ENCODE measurements at regions not wholly inside any gene's neighbourhood (a gene's known extent, or its start where the extent isn't known, plus 50 kb on each side); places are given as distances from the start of the nearest gene placed in this dataset.

GRCh38 chr2:65845442-65846182, 413.2 kb upstream of the SPRED2 start:
- Histone ChIP-seq H3K36me3 (ENCODE audit: control insufficient read depth, insufficient read depth, low read length) (no peaks in the 10 kb centered on the region), H3K27me3 (ENCODE audit: control insufficient read depth, insufficient read depth, low read length) (no peaks in the 10 kb centered on the region), H3K4me3 (ENCODE audit: low read length) (no peak overlapping the region), H3K4me1 (ENCODE audit: control insufficient read depth, insufficient read depth, low read length) (no peaks in the 10 kb centered on the region), H3K9me3 (replicated peaks; ENCODE audit: control insufficient read depth, low read depth, low read length) (peaks cover 5% of the 10 kb centered on the region), H3K27ac (ENCODE audit: low read length) (no peak overlapping the region)
- 46% methylated on average over 2 of the region's 5 CpGs for WGBS (ENCODE audit: insufficient coverage)
- no peak for DNase-seq

GRCh38 chr2:65842104-65842503, 409.7 kb upstream of the SPRED2 start:
- DNase-seq = no peak
- no peaks in the 10 kb centered on the region for H3K27me3 ChIP-seq (ENCODE audit: control insufficient read depth, insufficient read depth, low read length)
- WGBS (ENCODE audit: insufficient coverage) = no CpG with 5 or more reads among the region's 1 CpG
- H3K9me3 ChIP-seq (replicated peaks; ENCODE audit: control insufficient read depth, low read depth, low read length) = peaks cover 5% of the 10 kb centered on the region
- no peaks in the 10 kb centered on the region for H3K4me1 ChIP-seq (ENCODE audit: control insufficient read depth, insufficient read depth, low read length)
- no peak overlapping the region for H3K27ac ChIP-seq (ENCODE audit: low read length)
- H3K4me3 ChIP-seq (ENCODE audit: low read length) = no peak overlapping the region
- no peaks in the 10 kb centered on the region for H3K36me3 ChIP-seq (ENCODE audit: control insufficient read depth, insufficient read depth, low read length)

DNA sequence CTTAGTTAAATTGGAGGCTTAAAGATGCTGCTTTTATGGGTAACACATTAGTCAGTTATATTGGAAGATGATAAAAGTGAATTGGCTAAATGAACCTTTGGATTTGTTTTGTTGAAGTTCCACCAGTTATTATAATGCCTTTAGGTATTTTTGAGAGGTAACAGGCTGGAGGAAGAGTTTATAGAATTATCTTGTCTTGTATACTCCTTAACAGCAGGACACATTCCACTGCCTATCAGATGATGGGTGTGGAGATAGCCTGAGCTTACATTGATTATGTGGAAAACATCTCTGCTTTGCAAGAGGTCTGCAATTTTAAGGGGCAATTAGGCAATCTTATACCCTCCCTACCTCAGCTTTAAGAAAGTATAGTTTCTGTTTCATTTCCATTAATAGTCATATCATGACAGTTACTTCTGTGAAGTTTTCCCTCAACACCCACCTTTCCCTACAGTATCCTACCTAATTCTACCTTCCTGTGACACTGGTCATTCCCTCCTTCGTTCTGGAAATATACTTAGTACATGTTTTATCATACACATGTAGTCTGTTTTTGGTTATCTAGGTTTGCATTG, 403.7 kb upstream of the SPRED2 start:
- H3K27ac ChIP-seq (ENCODE audit: low read length) = no peak overlapping the region
- H3K36me3 ChIP-seq (ENCODE audit: control insufficient read depth, insufficient read depth, low read length) = no peaks in the 10 kb centered on the region
- no CpG with 5 or more reads among the region's 1 CpG for WGBS (ENCODE audit: insufficient coverage)
- H3K27me3 ChIP-seq (ENCODE audit: control insufficient read depth, insufficient read depth, low read length) = no peaks in the 10 kb centered on the region
- H3K4me1 ChIP-seq (ENCODE audit: control insufficient read depth, insufficient read depth, low read length) = no peaks in the 10 kb centered on the region
- H3K4me3 ChIP-seq (ENCODE audit: low read length) = no peak overlapping the region
- no peaks in the 10 kb centered on the region for H3K9me3 ChIP-seq (replicated peaks; ENCODE audit: control insufficient read depth, low read depth, low read length)
- DNase-seq = no peak

GRCh38 chr2:65834771-65835475, 402.5 kb upstream of the SPRED2 start:
- Histone ChIP-seq H3K27ac (ENCODE audit: low read length) (no peak overlapping the region), H3K36me3 (ENCODE audit: control insufficient read depth, insufficient read depth, low read length) (no peaks in the 10 kb centered on the region), H3K4me3 (ENCODE audit: low read length) (no peak overlapping the region), H3K9me3 (replicated peaks; ENCODE audit: control insufficient read depth, low read depth, low read length) (no peaks in the 10 kb centered on the region), H3K4me1 (ENCODE audit: control insufficient read depth, insufficient read depth, low read length) (no peaks in the 10 kb centered on the region), H3K27me3 (ENCODE audit: control insufficient read depth, insufficient read depth, low read length) (no peaks in the 10 kb centered on the region)
- no peak for DNase-seq
- WGBS (ENCODE audit: insufficient coverage) = 29% methylated on average over 1 of the region's 7 CpGs

- no peak for DNase-seq
- H3K27ac ChIP-seq (ENCODE audit: low read length) = no peak overlapping the region
- no peaks in the 10 kb centered on the region for H3K4me1 ChIP-seq (ENCODE audit: control insufficient read depth, insufficient read depth, low read length)
- H3K4me3 ChIP-seq (ENCODE audit: low read length) = no peak overlapping the region
- no peaks in the 10 kb centered on the region for H3K27me3 ChIP-seq (ENCODE audit: control insufficient read depth, insufficient read depth, low read length)
- H3K36me3 ChIP-seq (ENCODE audit: control insufficient read depth, insufficient read depth, low read length) = no peaks in the 10 kb centered on the region
- no peaks in the 10 kb centered on the region for H3K9me3 ChIP-seq (replicated peaks; ENCODE audit: control insufficient read depth, low read depth, low read length)
- WGBS (ENCODE audit: insufficient coverage) = 33% methylated on average over 1 of the region's 6 CpGs
Observed at GRCh38 chr2:65834062-65834461, 401.7 kb upstream of the SPRED2 start.

GRCh38 chr2:65831509-65831908, 399.1 kb upstream of the SPRED2 start:
- H3K27me3 ChIP-seq (ENCODE audit: control insufficient read depth, insufficient read depth, low read length) = no peaks in the 10 kb centered on the region

GRCh38 chr2:65826567-65826966, 394.2 kb upstream of the SPRED2 start:
- Histone ChIP-seq H3K36me3 (ENCODE audit: control insufficient read depth, insufficient read depth, low read length) (no peaks in the 10 kb centered on the region), H3K9me3 (replicated peaks; ENCODE audit: control insufficient read depth, low read depth, low read length) (no peaks in the 10 kb centered on the region), H3K4me3 (ENCODE audit: low read length) (no peak overlapping the region), H3K27me3 (ENCODE audit: control insufficient read depth, insufficient read depth, low read length) (no peaks in the 10 kb centered on the region), H3K27ac (ENCODE audit: low read length) (no peak overlapping the region), H3K4me1 (ENCODE audit: control insufficient read depth, insufficient read depth, low read length) (no peaks in the 10 kb centered on the region)
- WGBS (ENCODE audit: insufficient coverage) = 50% methylated on average over 1 of the region's 1 CpG
- no peak for DNase-seq

More at GRCh38 chr2:65831509-65831908, 399.1 kb upstream of the SPRED2 start:
- Histone ChIP-seq H3K9me3 (replicated peaks; ENCODE audit: control insufficient read depth, low read depth, low read length) (no peaks in the 10 kb centered on the region), H3K27ac (ENCODE audit: low read length) (no peak overlapping the region), H3K36me3 (ENCODE audit: control insufficient read depth, insufficient read depth, low read length) (no peaks in the 10 kb centered on the region), H3K4me1 (ENCODE audit: control insufficient read depth, insufficient read depth, low read length) (no peaks in the 10 kb centered on the region), H3K4me3 (ENCODE audit: low read length) (no peak overlapping the region)
- WGBS (ENCODE audit: insufficient coverage) = no CpG with 5 or more reads among the region's 1 CpG
- DNase-seq = peak; percentile 30

GRCh38 chr2:65823511-65823910, 391.1 kb upstream of the SPRED2 start:
- no peak for DNase-seq
- H3K36me3 ChIP-seq (ENCODE audit: control insufficient read depth, insufficient read depth, low read length) = no peaks in the 10 kb centered on the region
- H3K4me1 ChIP-seq (ENCODE audit: control insufficient read depth, insufficient read depth, low read length) = no peaks in the 10 kb centered on the region
- H3K9me3 ChIP-seq (replicated peaks; ENCODE audit: control insufficient read depth, low read depth, low read length) = no peaks in the 10 kb centered on the region
- H3K27ac ChIP-seq (ENCODE audit: low read length) = no peak overlapping the region
- WGBS (ENCODE audit: insufficient coverage) = 100% methylated on average over 2 of the region's 4 CpGs
- no peaks in the 10 kb centered on the region for H3K27me3 ChIP-seq (ENCODE audit: control insufficient read depth, insufficient read depth, low read length)
- H3K4me3 ChIP-seq (ENCODE audit: low read length) = no peak overlapping the region

GRCh38 chr2:65820454-65820853, 388.1 kb upstream of the SPRED2 start:
- WGBS (ENCODE audit: insufficient coverage) = 82% methylated on average over 6 of the region's 6 CpGs
- H3K9me3 ChIP-seq (replicated peaks; ENCODE audit: control insufficient read depth, low read depth, low read length) = no peaks in the 10 kb centered on the region
- H3K4me1 ChIP-seq (ENCODE audit: control insufficient read depth, insufficient read depth, low read length) = no peaks in the 10 kb centered on the region
- H3K27ac ChIP-seq (ENCODE audit: low read length) = no peak overlapping the region
- no peaks in the 10 kb centered on the region for H3K36me3 ChIP-seq (ENCODE audit: control insufficient read depth, insufficient read depth, low read length)
- no peaks in the 10 kb centered on the region for H3K27me3 ChIP-seq (ENCODE audit: control insufficient read depth, insufficient read depth, low read length)
- no peak overlapping the region for H3K4me3 ChIP-seq (ENCODE audit: low read length)
- DNase-seq = no peak

GRCh38 chr2:65819963-65820362, 387.6 kb upstream of the SPRED2 start:
- Histone ChIP-seq H3K27me3 (ENCODE audit: control insufficient read depth, insufficient read depth, low read length) (no peaks in the 10 kb centered on the region), H3K4me1 (ENCODE audit: control insufficient read depth, insufficient read depth, low read length) (no peaks in the 10 kb centered on the region), H3K4me3 (ENCODE audit: low read length) (no peak overlapping the region), H3K9me3 (replicated peaks; ENCODE audit: control insufficient read depth, low read depth, low read length) (no peaks in the 10 kb centered on the region), H3K27ac (ENCODE audit: low read length) (no peak overlapping the region), H3K36me3 (ENCODE audit: control insufficient read depth, insufficient read depth, low read length) (no peaks in the 10 kb centered on the region)
- 100% methylated on average over 1 of the region's 1 CpG for WGBS (ENCODE audit: insufficient coverage)
- no peak for DNase-seq

Measured in muscle of leg (tissue), 3 donors.